ENCODE measurements at regions not wholly inside any gene's neighbourhood (a gene's known extent, or its start where the extent isn't known, plus 50 kb on each side); places are given as distances from the start of the nearest gene placed in this dataset.
"Not testable (repeated sequence)": the region's sequence is repeated elsewhere in the genome, so short reads cannot be mapped to it uniquely, and the experiment has no call there.

DNA sequence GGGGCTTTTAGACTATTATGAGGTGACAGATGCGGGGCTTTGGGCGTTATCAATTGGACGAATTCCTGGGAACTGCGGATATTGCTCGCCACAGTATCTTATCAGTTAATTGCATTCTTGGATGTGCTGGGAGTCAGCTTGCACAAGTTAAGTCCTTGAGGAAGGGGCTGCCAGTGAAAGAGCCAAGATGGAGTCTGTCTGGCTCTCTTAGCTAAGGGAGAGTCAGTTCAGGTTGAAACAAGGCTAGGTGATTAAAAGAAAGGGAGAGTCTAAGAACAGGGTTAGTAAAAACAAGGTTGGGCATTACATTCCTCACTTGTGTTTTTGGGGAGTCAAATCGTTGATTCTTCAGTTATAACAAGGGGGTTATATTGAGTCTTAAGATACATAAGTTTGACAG lies 162.5 kb upstream of the CCZ1B start:
- peaks cover 12% of the 10 kb centered on the region for H3K4me1 Mint-ChIP-seq (ENCODE audit: insufficient read depth, unreplicated experiment)
- POLR2A ChIA-PET; CTCF ChIA-PET; H3K4me3 Mint-ChIP-seq (ENCODE audit: unreplicated experiment); H3K36me3 Mint-ChIP-seq (ENCODE audit: insufficient read depth, unreplicated experiment); intact Hi-C loops (cut with micrococcal nuclease); H3K27me3 Mint-ChIP-seq (ENCODE audit: insufficient read depth, unreplicated experiment); DNase-seq (ENCODE audit: unreplicated experiment); H3K9me3 Mint-ChIP-seq (ENCODE audit: unreplicated experiment); BruUV-seq (replicated peaks); H3K27ac Mint-ChIP-seq (ENCODE audit: low read depth, unreplicated experiment): not testable (repeated sequence)

- H3K27me3 Mint-ChIP-seq (ENCODE audit: insufficient read depth, unreplicated experiment); DNase-seq (ENCODE audit: unreplicated experiment); POLR2A ChIA-PET; H3K4me3 Mint-ChIP-seq (ENCODE audit: unreplicated experiment); intact Hi-C loops (cut with micrococcal nuclease); H3K36me3 Mint-ChIP-seq (ENCODE audit: insufficient read depth, unreplicated experiment); BruUV-seq (replicated peaks); H3K27ac Mint-ChIP-seq (ENCODE audit: low read depth, unreplicated experiment); H3K9me3 Mint-ChIP-seq (ENCODE audit: unreplicated experiment): not testable (repeated sequence)
- H3K4me1 Mint-ChIP-seq (ENCODE audit: insufficient read depth, unreplicated experiment), result peaks cover 12% of the 10 kb centered on the region
- CTCF ChIA-PET, result interaction anchor here (0.6 kb wide), 1 partner anchor 400 kb away, joined by 3 read pairs; no protein-coding TSS in a partner anchor
Observed at GRCh38 chr7:6989968-6990367, 163.9 kb upstream of the CCZ1B start.

- POLR2A ChIA-PET, result interaction anchor here (0.7 to 1.9 kb wide), 5 partner anchors 10 to 228 kb away, joined by 3 to 10 read pairs (median 5); no protein-coding TSS in a partner anchor
- H3K27me3 Mint-ChIP-seq (ENCODE audit: insufficient read depth, unreplicated experiment); intact Hi-C loops (cut with micrococcal nuclease); DNase-seq (ENCODE audit: unreplicated experiment); H3K36me3 Mint-ChIP-seq (ENCODE audit: insufficient read depth, unreplicated experiment); BruUV-seq (replicated peaks); H3K9me3 Mint-ChIP-seq (ENCODE audit: unreplicated experiment): not testable (repeated sequence)
- CTCF ChIA-PET, result interaction anchor here (0.6 kb wide), 1 partner anchor 400 kb away, joined by 3 read pairs; no protein-coding TSS in a partner anchor
- Mint-ChIP-seq H3K27ac (ENCODE audit: low read depth, unreplicated experiment) (peak overlapping the region; percentile 72), H3K4me3 (ENCODE audit: unreplicated experiment) (peak overlapping the region; percentile 7), H3K4me1 (ENCODE audit: insufficient read depth, unreplicated experiment) (peaks cover 12% of the 10 kb centered on the region)
Observed at GRCh38 chr7:6990426-6991152, 164.5 kb upstream of the CCZ1B start.

DNA sequence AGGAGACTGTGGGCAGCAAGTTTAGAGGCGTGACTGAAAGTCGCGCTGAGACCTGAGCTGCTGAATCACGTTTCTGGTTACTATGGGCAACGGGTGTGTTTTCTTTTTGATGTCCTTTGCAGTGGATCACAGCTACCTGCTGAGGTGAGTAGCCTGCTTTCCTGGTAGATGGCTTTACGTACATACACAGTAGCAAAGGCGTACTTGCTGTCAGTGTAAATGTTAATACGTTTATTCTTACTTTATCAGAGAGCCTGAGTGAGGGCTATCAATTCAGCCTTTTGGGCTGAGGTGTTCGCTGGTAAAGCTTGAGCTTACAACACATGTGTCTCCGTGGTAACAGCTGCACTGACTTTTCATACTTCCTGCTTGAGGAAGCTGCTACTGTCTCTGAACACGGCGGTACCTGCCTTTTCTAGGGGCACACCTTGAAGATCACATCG lies 165.1 kb upstream of the CCZ1B start:
- H3K36me3 Mint-ChIP-seq (ENCODE audit: insufficient read depth, unreplicated experiment); H3K9me3 Mint-ChIP-seq (ENCODE audit: unreplicated experiment); BruUV-seq (replicated peaks); intact Hi-C loops (cut with micrococcal nuclease); CTCF ChIA-PET; H3K27me3 Mint-ChIP-seq (ENCODE audit: insufficient read depth, unreplicated experiment): not testable (repeated sequence)
- peak; percentile 64 for DNase-seq (ENCODE audit: unreplicated experiment)
- Mint-ChIP-seq H3K4me3 (ENCODE audit: unreplicated experiment) (peak overlapping the region; percentile 7), H3K27ac (ENCODE audit: low read depth, unreplicated experiment) (peak overlapping the region; percentile 72), H3K4me1 (ENCODE audit: insufficient read depth, unreplicated experiment) (peaks cover 12% of the 10 kb centered on the region)
- POLR2A ChIA-PET, result interaction anchor here (0.6 to 1.9 kb wide), 6 partner anchors 10 to 228 kb away, joined by 3 to 10 read pairs (median 4); no protein-coding TSS in a partner anchor

DNA sequence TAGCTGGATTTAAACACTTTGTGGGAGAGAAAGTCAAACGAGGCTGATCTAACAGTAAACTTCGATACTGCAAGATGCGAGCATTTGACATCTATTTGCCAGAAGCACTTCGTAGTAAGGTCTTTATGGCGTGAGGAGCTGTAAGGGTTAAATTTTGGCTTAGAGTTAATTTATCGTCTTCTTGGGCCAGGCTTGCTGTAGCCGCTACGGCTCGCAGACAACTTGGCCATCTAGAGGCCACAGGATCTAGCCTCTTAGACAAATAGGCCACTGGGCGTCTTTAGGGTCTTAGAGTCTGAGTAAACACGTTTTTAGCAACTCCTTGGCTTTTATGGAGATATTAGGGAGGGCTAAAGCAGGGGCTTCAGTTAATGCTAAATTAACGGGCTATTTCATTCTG lies 165.6 kb upstream of the CCZ1B start:
- Mint-ChIP-seq H3K4me1 (ENCODE audit: insufficient read depth, unreplicated experiment) (peaks cover 12% of the 10 kb centered on the region), H3K27ac (ENCODE audit: low read depth, unreplicated experiment) (peak overlapping the region; percentile 72)
- intact Hi-C loops (cut with micrococcal nuclease); H3K9me3 Mint-ChIP-seq (ENCODE audit: unreplicated experiment); DNase-seq (ENCODE audit: unreplicated experiment); H3K36me3 Mint-ChIP-seq (ENCODE audit: insufficient read depth, unreplicated experiment); CTCF ChIA-PET; BruUV-seq (replicated peaks); H3K4me3 Mint-ChIP-seq (ENCODE audit: unreplicated experiment); H3K27me3 Mint-ChIP-seq (ENCODE audit: insufficient read depth, unreplicated experiment): not testable (repeated sequence)
- POLR2A ChIA-PET, result interaction anchor here (0.6 to 1.9 kb wide), 5 partner anchors 11 to 192 kb away, joined by 3 to 10 read pairs (median 5); no protein-coding TSS in a partner anchor

DNA sequence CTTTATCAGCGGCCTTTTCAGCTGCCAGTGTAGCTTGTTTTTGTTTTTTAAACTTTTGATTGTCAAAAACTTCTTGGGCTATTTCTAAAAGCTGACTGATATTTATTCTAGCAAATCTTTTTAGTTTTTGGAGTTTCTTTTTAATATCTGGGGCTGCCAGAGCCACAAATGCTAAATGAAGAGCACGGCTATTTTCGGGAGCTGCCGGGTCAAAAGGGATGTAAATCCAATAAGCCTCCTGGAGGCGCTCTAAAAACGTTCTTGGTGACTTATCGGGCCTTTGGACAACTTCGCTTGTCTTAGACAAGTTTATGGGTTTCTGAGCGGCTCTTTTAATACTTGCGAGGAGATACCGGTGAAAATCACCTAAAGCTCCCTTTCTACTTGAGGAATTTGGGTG lies 166.1 kb upstream of the CCZ1B start:
- H3K27ac Mint-ChIP-seq (ENCODE audit: low read depth, unreplicated experiment); H3K4me3 Mint-ChIP-seq (ENCODE audit: unreplicated experiment); H3K27me3 Mint-ChIP-seq (ENCODE audit: insufficient read depth, unreplicated experiment); H3K9me3 Mint-ChIP-seq (ENCODE audit: unreplicated experiment); intact Hi-C loops (cut with micrococcal nuclease); H3K36me3 Mint-ChIP-seq (ENCODE audit: insufficient read depth, unreplicated experiment); CTCF ChIA-PET; BruUV-seq (replicated peaks); DNase-seq (ENCODE audit: unreplicated experiment): not testable (repeated sequence)
- H3K4me1 Mint-ChIP-seq (ENCODE audit: insufficient read depth, unreplicated experiment), result peaks cover 12% of the 10 kb centered on the region
- POLR2A ChIA-PET, result interaction anchor here (1.9 kb wide), 1 partner anchor 108 kb away, joined by 10 read pairs; no protein-coding TSS in a partner anchor

- peaks cover 12% of the 10 kb centered on the region for H3K4me1 Mint-ChIP-seq (ENCODE audit: insufficient read depth, unreplicated experiment)
- CTCF ChIA-PET; H3K4me3 Mint-ChIP-seq (ENCODE audit: unreplicated experiment): not testable (repeated sequence)
Observed at GRCh38 chr7:6995026-6995425, 169.0 kb upstream of the CCZ1B start.

GRCh38 chr7:6995493-6996289 lies 169.6 kb upstream of the CCZ1B start:
- DNase-seq (ENCODE audit: unreplicated experiment); H3K27ac Mint-ChIP-seq (ENCODE audit: low read depth, unreplicated experiment); H3K9me3 Mint-ChIP-seq (ENCODE audit: unreplicated experiment); POLR2A ChIA-PET; BruUV-seq (replicated peaks); H3K36me3 Mint-ChIP-seq (ENCODE audit: insufficient read depth, unreplicated experiment); intact Hi-C loops (cut with micrococcal nuclease); H3K27me3 Mint-ChIP-seq (ENCODE audit: insufficient read depth, unreplicated experiment); H3K4me3 Mint-ChIP-seq (ENCODE audit: unreplicated experiment): not testable (repeated sequence)
- CTCF ChIA-PET, result interaction anchor here (0.7 kb wide), 1 partner anchor 406 kb away, joined by 3 read pairs; no protein-coding TSS in a partner anchor
- H3K4me1 Mint-ChIP-seq (ENCODE audit: insufficient read depth, unreplicated experiment), result peaks cover 11% of the 10 kb centered on the region

More at GRCh38 chr7:6995026-6995425, 169.0 kb upstream of the CCZ1B start:
- DNase-seq (ENCODE audit: unreplicated experiment); H3K27me3 Mint-ChIP-seq (ENCODE audit: insufficient read depth, unreplicated experiment); H3K9me3 Mint-ChIP-seq (ENCODE audit: unreplicated experiment); H3K27ac Mint-ChIP-seq (ENCODE audit: low read depth, unreplicated experiment); intact Hi-C loops (cut with micrococcal nuclease); POLR2A ChIA-PET; H3K36me3 Mint-ChIP-seq (ENCODE audit: insufficient read depth, unreplicated experiment); BruUV-seq (replicated peaks): not testable (repeated sequence)

DNA sequence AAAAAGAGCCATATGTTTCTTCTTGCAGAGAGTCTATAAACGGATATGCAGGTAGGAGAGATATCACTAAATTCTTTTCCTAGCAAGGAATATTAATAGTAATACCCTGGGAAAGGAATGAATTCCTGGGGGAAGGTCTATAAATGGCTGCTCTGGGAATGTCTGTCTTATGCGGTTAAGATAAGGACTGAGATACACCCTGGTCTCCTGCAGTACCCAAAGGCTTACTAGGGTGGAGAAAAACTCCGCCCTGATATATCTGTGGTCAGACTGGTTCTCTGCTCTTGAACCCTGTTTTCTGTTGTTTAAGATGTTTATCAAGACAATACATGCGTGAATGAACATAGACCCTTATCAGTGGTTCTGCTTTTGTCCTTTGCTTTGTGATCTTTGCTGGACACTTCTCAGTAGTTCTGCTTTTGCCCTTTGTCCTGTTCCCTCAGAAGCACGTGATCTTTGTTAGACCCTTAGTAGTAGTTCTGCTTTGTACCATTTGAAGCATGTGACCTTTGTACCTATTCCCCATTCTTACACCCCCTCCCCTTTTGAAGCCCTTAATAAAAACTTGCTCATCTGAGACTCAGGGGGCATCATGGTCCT lies 173.1 kb upstream of the CCZ1B start:
- H3K36me3 Mint-ChIP-seq (ENCODE audit: insufficient read depth, unreplicated experiment); H3K4me1 Mint-ChIP-seq (ENCODE audit: insufficient read depth, unreplicated experiment); CTCF ChIA-PET; DNase-seq (ENCODE audit: unreplicated experiment); H3K4me3 Mint-ChIP-seq (ENCODE audit: unreplicated experiment); H3K27ac Mint-ChIP-seq (ENCODE audit: low read depth, unreplicated experiment); H3K9me3 Mint-ChIP-seq (ENCODE audit: unreplicated experiment); intact Hi-C loops (cut with micrococcal nuclease); BruUV-seq (replicated peaks); POLR2A ChIA-PET: not testable (repeated sequence)
- peaks cover 30% of the 10 kb centered on the region for H3K27me3 Mint-ChIP-seq (ENCODE audit: insufficient read depth, unreplicated experiment)
